ENCODE measurements at regions not wholly inside any gene's neighbourhood (a gene's known extent, or its start where the extent isn't known, plus 50 kb on each side); places are given as distances from the start of the nearest gene placed in this dataset.

DNA sequence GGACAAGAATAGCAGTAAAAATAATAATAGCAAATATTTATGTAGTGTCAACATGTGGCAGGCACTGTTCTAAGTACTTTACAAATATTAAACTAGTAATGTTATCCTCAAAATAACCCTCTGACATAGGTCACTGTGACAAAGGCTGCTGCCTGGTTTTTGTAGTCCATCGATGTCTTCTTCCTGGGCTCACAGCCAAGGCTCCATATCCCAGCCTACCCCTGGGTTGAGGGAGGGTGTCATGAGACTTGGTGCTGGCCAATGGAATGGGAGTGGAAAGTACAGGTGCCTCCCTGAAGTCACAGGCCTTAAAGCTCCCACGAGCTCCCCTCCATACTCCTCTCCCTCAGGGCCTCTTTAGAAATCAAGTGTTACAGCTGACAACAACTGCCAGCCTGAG is 159.3 kb downstream of the CYRIA start:
- TF ChIP-seq ARNTL (CRISPR knock-in tag; IDR thresholded peaks at IDR 0.05; ENCODE audit: borderline replicate concordance, low read depth) (no peak), TOX (CRISPR knock-in tag; IDR thresholded peaks at IDR 0.05; ENCODE audit: borderline replicate concordance) (no peak), ZC3H10 (CRISPR knock-in tag; IDR thresholded peaks at IDR 0.05) (no peak), RARB (CRISPR knock-in tag; IDR thresholded peaks at IDR 0.05) (no peak), CSDC2 (CRISPR knock-in tag; IDR thresholded peaks at IDR 0.05) (no peak), SNAI2 (CRISPR knock-in tag; IDR thresholded peaks at IDR 0.05) (no peak), ZNF565 (CRISPR knock-in tag; conservative IDR thresholded peaks at IDR 0.05; ENCODE audit: low read depth) (no peak), ZNF70 (CRISPR knock-in tag; IDR thresholded peaks at IDR 0.05) (no peak), ZFP30 (CRISPR knock-in tag; IDR thresholded peaks at IDR 0.05) (no peak), TCF4 (CRISPR knock-in tag; IDR thresholded peaks at IDR 0.05; ENCODE audit: borderline replicate concordance) (no peak)
- TF ChIP-seq, protein P1, sequence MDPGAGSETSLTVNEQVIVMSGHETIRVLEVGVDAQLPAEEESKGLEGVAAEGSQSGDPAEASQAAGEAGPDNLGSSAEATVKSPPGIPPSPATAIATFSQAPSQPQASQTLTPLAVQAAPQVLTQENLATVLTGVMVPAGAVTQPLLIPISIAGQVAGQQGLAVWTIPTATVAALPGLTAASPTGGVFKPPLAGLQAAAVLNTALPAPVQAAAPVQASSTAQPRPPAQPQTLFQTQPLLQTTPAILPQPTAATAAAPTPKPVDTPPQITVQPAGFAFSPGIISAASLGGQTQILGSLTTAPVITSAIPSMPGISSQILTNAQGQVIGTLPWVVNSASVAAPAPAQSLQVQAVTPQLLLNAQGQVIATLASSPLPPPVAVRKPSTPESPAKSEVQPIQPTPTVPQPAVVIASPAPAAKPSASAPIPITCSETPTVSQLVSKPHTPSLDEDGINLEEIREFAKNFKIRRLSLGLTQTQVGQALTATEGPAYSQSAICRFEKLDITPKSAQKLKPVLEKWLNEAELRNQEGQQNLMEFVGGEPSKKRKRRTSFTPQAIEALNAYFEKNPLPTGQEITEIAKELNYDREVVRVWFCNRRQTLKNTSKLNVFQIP (CRISPR knock-in tag; IDR thresholded peaks at IDR 0.05; ENCODE audit: borderline replicate concordance, low read depth), result no peak
- TF ChIP-seq, protein P2, sequence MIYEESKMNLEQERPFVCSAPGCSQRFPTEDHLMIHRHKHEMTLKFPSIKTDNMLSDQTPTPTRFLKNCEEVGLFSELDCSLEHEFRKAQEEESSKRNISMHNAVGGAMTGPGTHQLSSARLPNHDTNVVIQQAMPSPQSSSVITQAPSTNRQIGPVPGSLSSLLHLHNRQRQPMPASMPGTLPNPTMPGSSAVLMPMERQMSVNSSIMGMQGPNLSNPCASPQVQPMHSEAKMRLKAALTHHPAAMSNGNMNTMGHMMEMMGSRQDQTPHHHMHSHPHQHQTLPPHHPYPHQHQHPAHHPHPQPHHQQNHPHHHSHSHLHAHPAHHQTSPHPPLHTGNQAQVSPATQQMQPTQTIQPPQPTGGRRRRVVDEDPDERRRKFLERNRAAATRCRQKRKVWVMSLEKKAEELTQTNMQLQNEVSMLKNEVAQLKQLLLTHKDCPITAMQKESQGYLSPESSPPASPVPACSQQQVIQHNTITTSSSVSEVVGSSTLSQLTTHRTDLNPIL (CRISPR knock-in tag; IDR thresholded peaks at IDR 0.05; ENCODE audit: low read depth), result no peak
- TF ChIP-seq, protein P3, sequence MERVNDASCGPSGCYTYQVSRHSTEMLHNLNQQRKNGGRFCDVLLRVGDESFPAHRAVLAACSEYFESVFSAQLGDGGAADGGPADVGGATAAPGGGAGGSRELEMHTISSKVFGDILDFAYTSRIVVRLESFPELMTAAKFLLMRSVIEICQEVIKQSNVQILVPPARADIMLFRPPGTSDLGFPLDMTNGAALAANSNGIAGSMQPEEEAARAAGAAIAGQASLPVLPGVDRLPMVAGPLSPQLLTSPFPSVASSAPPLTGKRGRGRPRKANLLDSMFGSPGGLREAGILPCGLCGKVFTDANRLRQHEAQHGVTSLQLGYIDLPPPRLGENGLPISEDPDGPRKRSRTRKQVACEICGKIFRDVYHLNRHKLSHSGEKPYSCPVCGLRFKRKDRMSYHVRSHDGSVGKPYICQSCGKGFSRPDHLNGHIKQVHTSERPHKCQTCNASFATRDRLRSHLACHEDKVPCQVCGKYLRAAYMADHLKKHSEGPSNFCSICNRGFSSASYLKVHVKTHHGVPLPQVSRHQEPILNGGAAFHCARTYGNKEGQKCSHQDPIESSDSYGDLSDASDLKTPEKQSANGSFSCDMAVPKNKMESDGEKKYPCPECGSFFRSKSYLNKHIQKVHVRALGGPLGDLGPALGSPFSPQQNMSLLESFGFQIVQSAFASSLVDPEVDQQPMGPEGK (CRISPR knock-in tag; IDR thresholded peaks at IDR 0.05; ENCODE audit: borderline replicate concordance), result no peak
- TF ChIP-seq, protein P4, sequence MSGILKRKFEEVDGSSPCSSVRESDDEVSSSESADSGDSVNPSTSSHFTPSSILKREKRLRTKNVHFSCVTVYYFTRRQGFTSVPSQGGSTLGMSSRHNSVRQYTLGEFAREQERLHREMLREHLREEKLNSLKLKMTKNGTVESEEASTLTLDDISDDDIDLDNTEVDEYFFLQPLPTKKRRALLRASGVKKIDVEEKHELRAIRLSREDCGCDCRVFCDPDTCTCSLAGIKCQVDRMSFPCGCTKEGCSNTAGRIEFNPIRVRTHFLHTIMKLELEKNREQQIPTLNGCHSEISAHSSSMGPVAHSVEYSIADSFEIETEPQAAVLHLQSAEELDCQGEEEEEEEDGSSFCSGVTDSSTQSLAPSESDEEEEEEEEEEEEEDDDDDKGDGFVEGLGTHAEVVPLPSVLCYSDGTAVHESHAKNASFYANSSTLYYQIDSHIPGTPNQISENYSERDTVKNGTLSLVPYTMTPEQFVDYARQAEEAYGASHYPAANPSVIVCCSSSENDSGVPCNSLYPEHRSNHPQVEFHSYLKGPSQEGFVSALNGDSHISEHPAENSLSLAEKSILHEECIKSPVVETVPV (CRISPR knock-in tag; IDR thresholded peaks at IDR 0.05), result no peak
